HL-60 (cell line): ENCODE measurements at regions not wholly inside any gene's neighbourhood (a gene's known extent, or its start where the extent isn't known, plus 50 kb on each side); places are given as distances from the start of the nearest gene placed in this dataset.

ENCODE experiments used
- GABPA ChIP-seq: IDR thresholded peaks from 2 replicates; pipeline ENCODE4 v1.6.1; 2012; ENCODE audit warnings: low read depth
- TF ChIP-seq, protein P1 (sequence below): IDR thresholded peaks from one replicate; pipeline ENCODE4 v1.5.1; 2011; ENCODE audit warnings: low read length, control low read depth, inconsistent platforms; ENCODE audit not compliant: insufficient read depth

DNA sequence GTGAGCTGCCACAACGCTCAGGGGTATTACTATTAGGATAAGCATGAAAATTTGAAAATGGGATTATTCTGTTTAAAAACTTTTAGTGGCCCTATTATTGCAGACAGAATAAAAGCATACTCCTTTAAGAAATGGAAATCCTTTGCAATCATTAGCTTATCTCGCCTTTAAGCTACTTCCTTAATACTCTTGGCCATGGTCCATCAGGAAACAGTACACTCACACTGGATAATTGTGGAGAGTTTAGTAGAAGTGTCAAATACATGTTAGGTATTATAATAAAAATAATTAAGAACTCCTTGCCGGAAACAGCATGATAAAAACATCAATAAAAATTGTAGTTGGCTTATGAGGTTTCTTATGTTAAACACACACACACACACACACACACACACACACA, 100.4 kb upstream of the PPFIA2 start:
- TF ChIP-seq, protein P1, sequence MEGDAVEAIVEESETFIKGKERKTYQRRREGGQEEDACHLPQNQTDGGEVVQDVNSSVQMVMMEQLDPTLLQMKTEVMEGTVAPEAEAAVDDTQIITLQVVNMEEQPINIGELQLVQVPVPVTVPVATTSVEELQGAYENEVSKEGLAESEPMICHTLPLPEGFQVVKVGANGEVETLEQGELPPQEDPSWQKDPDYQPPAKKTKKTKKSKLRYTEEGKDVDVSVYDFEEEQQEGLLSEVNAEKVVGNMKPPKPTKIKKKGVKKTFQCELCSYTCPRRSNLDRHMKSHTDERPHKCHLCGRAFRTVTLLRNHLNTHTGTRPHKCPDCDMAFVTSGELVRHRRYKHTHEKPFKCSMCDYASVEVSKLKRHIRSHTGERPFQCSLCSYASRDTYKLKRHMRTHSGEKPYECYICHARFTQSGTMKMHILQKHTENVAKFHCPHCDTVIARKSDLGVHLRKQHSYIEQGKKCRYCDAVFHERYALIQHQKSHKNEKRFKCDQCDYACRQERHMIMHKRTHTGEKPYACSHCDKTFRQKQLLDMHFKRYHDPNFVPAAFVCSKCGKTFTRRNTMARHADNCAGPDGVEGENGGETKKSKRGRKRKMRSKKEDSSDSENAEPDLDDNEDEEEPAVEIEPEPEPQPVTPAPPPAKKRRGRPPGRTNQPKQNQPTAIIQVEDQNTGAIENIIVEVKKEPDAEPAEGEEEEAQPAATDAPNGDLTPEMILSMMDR = no peak
- no peak for TF ChIP-seq GABPA
